GM19023 (cell line): ENCODE measurements at regions not wholly inside any gene's neighbourhood (a gene's known extent, or its start where the extent isn't known, plus 50 kb on each side); places are given as distances from the start of the nearest gene placed in this dataset.
"Not testable (repeated sequence)": the region's sequence is repeated elsewhere in the genome, so short reads cannot be mapped to it uniquely, and the experiment has no call there.

Experiments
- ATAC-seq: cut with Tn5 transposase; IDR thresholded peaks from one replicate; pipeline ENCODE4 v1.9.1; 2021; ENCODE audit warnings: mild to moderate bottlenecking, moderate library complexity; ENCODE audit not compliant: unreplicated experiment

DNA sequence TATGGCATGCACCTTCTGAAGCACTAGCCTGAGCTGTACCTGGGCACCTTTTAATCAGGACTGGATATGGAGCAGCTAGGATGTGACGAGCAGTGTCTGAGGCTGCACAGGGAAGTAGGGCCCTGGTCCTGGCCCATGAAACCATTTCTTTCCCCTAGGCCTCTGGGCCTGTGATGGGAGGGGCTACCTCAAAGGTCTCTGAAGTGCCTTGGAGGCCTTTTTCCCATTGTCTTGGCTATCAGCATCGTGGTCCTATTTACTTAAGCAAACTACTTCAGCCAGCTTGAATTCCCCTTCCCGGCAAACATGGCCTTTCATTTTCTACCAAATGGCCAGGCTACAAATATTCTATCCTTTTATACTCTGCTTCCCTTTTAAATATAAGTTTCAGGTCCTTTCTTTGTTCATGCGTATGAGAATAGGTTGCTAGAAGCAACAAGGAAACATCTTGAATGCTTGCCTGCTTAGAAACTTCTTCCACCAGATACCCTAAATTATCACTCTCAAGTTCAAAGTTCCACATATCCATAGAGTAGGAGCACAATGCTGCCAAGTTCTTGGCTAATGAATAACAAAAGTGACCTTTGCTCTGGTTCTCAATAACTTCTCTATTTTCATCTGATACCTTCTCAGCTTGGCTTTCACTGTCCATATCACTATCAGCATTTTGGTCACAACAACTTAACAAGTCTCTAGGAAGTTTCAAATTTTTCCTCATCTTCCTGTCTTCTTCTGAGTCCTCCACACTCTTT is 673.1 kb downstream of the HTR1B start:
- no peak for ATAC-seq

DNA sequence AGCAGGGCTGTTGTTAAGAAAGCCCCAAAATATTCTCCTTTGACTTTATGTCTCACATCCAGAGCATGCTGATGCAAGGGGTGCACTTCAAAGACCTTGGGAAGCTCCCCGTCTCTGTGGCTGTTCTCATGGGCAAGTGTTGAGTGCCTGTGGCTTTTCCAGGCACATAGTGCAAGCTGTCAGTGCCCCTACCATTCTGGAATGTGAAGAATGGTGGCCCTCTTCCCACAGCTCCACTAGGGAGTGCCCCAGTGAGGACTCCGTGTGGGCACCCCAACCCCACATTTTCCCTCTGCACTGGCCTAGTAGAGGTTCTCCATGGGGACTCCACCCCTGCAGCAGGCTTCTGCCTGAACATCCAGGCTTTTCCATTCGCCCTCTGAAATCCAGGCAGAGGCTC is 673.7 kb downstream of the HTR1B start:
- no peak for ATAC-seq

DNA sequence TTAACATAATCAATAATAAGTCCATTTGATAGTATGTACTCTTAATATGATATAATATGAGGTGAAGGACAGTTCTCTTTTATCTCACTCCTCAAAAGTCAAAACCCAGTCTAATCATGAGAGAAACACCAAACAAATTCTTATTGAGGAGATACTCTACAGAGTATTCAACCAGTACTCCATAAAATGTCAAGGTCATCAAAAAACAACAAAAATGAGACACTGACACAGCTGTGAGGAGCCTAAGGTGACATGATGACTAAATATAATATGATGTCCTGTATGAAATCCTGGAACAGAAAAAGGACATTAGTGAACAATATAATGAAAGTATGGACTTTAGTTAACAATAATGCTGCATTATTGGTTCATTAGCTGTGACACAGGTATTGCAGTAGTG is 675.1 kb downstream of the HTR1B start:
- no peak for ATAC-seq

DNA sequence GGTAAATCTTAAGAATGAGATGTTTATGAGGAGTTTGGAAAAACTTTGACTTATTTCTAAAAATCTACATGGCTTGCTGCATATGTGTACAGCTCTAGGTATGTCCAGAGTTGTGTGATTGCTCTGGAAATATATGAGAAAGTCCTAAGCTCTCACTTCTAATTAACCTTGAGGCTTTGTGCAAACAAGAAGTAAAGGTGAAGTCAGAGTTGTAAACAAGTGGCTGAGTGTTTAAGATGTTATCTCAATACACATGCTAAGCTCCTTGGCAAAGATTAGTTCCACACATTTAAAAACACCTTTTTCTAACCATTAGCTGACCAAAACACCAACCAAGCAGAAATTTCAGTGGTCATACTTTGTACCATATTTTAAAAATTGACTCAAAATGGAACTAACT is 684.2 kb downstream of the HTR1B start:
- ATAC-seq = no peak

DNA sequence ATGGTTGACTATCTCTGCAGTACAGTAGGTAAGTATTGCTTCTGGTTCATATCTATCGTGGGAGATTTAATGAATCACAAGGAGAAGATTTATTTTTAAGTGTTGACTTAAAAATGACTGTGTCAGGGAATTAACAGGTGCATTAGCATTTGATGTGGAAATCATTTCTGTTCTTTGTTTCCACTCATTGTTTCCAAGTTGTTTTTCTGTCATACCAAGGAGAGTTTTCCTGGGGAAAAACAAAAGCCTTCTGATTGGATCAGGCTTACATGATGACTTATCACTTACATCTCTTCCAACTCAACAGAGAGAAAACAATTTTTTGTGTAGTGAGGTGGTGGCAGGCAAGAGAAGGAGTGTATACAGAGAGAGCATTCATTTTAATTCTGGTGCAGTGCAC is 686.4 kb downstream of the HTR1B start:
- ATAC-seq = no peak

DNA sequence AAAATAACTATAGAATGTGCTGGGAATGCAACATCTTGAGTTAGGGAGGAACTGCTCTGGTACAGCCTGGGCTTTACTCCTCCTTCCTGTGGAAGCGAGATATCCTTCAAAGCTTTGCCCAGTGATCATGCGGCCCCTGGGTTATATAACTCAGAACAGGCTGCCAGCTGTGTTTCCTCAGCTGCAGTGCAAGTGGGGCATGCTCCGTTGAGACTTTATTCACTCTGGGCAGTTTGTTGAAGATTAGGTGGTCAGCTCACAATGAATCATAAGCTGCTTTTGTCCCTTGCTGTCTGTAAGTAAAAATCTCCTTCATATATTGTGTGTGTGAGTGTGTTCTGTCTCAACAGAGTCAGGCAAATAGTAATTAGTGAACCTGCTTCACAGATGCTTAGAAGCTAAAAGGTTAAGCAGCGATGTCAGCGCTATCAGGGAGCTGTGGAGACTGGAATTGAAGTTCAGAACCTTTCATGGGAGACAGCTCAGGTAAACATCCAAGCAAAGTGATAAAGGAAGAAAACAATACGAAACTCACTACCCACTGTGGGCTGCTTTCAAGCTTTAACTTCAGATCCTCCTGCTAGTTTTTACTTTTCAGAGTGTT is 688.4 kb downstream of the HTR1B start:
- no peak for ATAC-seq

DNA sequence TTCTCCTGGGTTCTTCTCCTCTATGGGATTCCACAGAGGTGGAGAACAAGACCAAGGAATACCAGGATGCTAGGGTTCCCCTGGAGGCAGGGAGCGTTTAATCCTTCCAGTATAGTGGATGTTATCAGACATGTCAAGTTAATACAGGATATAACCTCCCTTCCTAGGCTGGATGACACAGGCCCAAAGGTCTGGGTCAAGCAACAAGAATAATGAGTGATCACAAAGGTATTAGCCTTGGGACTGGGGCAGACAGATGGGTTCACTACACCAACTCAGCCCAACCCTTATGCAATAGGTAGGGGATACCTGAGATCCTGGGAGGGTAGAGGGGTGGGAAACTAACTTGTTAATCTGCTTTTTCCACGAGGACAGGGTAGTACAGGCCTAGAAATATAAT is 690.3 kb downstream of the HTR1B start:
- no peak for ATAC-seq

DNA sequence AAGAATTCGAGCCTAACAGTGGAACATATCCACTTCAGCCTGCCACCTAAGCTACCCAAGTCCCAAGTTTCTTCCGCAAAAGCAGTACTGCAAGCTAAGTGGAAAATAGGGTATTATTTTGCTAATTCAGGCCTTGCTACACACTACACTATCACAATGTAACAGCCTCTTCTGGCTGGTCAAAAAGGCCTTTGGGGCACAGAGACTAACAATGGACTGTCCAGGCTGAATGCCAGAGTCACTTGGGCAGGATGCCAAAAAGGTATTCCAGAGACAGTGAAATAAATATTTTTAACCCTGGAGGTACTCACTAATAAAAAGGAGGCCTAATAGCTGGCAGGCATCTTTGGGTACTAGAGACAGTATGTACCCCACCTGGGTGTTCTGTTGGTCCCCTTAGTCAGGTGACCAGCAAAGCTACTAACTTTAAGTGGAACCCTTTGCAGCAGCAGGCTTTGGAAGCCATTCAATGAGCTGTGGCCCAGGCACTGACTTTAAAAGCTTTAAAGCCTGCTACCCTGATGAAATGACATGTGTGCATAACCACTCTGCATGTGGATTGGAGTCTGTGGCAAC is 692.1 kb downstream of the HTR1B start:
- ATAC-seq = no peak

DNA sequence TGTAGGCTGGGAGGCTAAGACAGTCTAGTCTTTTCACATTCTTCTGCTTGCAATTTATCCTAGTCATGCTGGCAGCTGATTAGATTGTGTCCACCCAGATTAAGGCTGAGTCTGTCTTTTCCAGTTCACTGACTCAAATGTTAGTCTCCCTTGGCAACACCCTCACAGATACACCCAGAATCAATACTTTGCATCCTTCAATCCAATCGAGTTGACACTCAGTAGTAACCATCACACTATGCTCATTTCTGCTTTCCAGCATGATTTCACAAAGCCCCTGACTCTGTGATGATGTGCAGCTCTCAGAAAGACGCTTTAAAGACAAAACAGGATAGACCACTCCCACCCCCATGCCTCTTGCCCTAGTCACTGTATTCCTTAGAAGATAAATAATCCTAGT is 693.0 kb downstream of the HTR1B start:
- ATAC-seq = no peak

DNA sequence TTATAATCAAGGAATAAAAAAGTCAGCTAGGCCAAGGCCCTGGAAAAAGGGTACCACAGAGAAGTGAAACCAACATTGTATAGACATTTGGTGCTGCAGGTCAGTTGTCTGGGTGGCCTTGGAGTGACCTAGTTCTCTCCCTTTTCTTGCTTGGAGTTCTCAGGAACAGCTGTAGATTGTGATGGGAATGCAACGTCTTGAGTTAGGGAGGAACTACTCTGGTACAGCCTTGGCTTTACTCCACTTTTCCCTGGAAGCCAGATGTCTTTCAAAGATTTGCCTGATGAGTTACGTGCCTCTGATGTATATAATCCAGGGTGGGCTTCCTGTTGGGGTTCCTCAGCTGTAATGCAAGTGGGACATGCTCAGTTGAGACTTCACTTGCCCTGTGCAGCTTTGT is 694.7 kb downstream of the HTR1B start:
- ATAC-seq = no peak

DNA sequence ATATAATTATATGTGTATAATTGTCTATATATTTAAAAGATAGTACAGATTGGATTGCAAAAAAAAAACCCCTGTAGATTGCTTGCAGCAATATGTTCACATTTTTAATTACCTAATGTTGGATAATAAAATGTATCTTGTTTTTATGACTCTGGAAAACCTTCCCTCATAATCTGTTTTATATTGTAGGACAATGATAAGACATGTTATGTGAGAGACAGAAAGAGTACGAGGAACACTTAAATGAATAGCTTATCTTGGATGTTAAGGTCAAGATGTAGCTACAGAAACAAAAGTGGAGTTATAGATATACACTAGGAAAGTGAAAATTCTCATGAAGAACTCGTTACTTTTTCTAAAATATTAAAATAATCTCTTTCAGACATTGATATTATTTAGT is 691.6 kb upstream of the IMPG1 start:
- ATAC-seq = no peak

DNA sequence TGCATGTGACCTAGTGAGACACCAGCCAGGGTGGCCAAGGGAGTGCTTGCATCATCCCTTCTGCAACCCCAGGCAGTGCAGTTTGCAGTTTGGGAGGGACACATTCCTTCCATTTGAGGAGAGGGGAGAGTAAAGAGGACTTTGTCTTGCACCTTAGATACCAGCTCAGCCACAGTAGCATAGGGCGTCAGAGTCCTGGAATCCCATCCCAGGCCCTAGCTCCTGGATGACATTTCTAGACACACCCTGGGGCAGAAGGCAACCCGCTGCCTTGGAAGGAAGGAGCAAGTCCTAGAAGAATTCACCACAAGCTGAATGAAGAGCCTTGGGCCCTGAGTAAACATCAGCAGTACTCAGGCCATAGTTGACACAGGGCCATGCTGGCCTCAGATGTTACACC is 680.4 kb upstream of the IMPG1 start:
- no peak for ATAC-seq

DNA sequence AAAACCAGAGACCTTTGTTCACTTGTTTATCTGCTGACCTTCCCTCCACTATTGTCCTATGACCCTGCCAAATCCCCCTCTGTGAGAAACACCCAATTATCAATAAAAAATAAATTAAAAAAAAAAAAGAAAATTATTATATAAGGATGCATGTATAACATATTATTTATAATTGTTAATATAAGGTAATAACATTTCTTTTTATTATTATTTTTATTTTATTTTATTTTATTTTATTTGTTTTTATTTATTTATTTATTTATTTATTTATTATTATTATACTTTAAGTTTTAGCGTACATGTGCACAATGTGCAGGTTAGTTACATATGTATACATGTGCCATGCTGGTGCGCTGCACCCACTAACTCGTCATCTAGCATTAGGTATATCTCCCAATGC is 672.9 kb upstream of the IMPG1 start:
- ATAC-seq = not testable (repeated sequence)

DNA sequence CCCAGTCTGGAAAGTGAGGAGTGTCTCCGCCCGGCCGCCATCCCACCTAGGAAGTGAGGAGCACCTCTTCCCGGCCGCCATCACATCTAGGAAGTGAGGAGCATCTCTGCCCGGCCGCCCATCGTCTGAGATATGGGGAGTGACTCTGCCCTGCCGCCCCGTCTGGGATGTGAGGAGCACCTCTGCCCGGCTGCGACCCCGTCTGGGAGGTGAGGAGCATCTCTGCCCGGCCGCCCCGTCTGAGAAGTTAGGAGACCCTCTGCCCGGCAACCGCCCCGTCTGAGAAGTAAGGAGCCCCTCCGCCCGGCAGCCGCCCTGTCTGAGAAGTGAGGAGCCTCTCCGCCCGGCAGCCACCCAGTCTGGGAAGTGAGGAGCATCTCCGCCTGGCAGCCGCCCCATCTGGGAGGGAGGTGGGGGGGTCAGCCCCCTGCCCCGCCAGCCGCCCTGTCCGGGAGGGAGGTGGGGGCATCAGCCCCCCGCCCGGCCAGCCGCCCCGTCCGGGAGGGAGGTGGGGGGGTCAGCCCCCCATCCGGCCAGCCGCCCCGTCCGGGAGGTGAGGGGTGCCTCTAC is 671.8 kb upstream of the IMPG1 start:
- ATAC-seq = not testable (repeated sequence)

DNA sequence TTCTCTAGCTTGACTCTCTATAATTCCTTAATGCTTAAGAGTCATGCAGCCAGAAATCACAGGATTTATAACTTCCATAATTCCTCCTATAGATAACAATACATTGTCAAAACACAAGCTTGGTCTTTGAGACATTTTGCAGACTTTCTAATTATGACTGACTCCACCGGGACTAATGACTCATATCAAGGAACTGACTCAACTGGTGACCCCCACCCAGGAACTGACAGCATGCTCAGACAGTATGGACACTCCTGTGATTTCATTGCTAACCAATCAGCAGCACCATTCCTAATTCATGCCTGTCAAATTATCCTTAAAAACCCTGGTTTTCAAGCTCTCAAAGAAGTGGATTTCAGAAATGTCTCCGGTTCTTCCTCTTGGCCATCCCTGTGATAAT is 670.5 kb upstream of the IMPG1 start:
- ATAC-seq = no peak

DNA sequence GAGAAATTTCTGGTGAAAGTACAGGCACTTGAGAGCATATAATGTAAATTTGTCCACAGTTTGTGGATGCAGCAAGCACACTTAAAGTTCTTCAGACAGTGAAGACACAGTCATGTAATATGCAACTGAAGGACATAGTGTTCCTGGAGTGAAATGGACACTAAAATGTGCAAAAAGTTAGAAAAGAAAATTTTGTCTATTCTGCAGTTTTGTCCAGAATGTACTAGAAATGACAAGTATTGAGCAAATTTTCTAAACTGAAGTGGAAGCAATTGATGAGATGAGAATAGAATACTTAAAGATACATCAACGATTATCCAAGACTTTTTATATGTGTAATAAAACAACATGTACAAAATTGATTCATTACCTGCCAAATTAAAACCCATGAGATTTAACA is 647.0 kb upstream of the IMPG1 start:
- ATAC-seq = no peak

DNA sequence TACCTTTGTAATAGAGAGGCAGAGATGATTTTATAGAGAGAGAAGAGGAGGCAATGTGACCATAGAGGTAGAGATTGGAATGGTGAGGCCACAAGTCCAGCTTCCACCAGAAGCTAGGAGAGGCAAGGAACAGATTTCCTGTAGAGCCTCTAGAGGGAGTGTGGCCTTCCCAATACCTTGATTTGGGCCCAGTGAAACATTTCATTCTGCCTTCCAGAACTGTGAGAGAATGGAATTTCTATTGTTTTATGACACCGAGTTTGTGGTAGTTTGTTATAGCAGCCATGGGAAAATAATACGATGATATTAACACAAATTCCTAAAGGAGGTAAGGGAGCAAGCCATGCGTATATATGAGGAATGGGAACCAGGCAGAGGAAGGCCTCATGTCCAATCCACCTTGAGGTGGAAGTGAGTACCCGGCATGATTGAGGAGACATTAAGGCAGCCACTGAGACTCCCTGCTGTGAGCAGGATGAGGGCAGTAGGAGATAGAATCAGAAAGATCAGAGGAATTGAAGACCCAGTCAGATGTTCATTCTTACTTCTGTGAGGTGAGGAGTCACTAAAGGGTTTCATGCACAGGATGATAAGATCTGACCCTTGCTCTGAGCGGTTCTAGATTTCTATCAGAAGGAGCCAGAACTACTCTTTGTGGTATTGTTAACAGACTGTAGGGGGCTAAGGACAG is 636.3 kb upstream of the IMPG1 start:
- ATAC-seq = no peak

DNA sequence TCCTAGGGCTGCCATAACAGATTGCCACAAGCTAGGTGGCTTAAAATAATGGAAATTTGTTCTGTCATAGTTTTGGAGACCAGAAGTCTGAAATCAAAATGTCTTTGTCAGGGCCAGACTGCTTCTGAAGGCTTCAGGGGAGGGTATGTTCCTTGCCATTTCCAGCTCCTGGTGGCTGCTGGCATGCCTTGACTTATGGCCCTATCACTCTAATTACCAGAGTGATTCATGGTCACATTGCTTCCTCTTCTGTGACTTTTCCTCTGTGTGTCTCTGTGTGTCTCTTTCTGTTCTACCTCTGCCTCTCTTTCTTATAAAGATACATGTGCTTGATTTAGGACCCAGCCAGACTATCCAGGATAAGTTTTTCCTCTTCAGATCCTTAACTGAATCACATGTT is 635.2 kb upstream of the IMPG1 start:
- ATAC-seq = no peak

DNA sequence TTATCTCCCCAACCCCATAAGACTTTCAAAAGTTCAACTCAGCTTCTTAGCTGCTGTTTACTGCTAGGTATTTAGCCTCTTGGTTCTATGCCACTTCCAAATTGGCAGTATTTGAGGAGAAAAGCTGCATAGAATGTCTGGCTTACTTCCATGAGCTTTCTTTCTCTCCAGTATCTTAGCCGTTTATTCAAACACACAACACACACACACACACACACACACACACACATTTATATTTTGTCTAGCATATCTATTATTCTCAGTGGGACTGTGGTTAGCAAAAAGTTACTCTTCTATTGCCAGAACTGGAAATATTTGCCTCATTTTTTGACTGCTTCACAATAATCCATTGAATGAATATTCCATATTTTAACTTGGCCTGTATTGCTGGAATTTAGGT is 634.2 kb upstream of the IMPG1 start:
- no peak for ATAC-seq

DNA sequence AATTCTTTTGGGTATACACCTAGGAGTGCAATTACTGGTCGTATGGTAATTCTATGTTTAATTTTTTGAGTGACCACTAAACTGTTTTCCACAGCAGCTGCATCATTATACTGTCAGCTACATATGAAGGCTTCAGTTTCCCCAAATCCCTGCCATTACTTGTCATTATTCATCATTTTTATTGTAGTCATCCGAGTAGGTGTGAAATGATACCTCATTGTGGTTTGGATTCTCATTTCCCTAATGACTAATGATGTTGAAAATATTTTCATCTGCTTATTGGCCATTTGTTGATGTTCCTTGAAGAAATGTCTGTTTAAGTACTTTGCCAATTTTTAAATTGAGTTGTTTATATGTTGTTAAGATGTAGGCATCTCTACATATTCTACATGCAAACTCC is 633.6 kb upstream of the IMPG1 start:
- ATAC-seq = no peak

DNA sequence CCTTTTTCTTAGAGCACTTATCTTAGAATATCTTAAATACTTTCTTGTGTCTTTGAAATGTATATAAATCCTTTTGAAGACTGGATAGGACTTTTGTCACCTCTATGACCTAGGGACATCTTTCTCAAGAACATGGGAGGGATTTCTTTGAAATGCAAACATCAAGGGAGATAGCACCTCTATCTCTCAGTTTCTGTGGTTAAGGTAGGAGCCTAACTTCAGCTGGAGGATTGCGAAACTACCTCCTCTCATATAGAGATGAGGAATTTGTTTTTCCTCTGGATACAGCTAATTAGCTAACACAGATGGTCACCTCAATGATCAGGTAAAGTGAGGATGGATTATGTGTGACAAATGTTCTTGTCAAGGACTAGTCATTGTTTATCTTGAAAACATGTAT is 631.3 kb upstream of the IMPG1 start:
- no peak for ATAC-seq

DNA sequence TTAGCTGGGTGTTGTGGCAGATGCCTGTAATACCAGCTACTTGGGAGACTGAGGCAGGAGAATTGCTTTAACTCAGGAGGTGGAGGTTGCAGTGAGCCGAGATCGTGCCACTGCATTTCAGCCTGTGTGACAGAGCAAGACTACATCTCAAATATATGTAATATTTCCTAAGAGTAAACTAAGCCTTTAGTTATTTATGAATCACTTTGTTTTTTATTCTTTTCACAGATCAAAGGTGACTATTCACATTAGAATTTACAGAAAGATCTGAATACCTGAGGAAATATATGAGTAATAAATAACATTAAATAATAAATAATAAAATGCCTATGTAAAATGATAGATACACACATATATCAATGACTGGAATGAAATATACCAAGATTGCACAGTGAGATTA is 630.8 kb upstream of the IMPG1 start:
- no peak for ATAC-seq
